DMS 273 (cell line): ENCODE measurements at regions not wholly inside any gene's neighbourhood (a gene's known extent, or its start where the extent isn't known, plus 50 kb on each side); places are given as distances from the start of the nearest gene placed in this dataset.
A peak's percentile ranks its signal among the peaks of the same experiment; 100 is the strongest.
"Not testable (repeated sequence)": the region's sequence is repeated elsewhere in the genome, so short reads cannot be mapped to it uniquely, and the experiment has no call there.

ENCODE experiments used
- DNase-seq: peaks from one replicate; lab custom pipeline; 2025; ENCODE audit not compliant: unreplicated experiment; lab: John Stamatoyannopoulos, UW

GRCh38 chr3:39558775-39559306 lies 91.4 kb downstream of the MOBP start:
- DNase-seq = no peak

DNA sequence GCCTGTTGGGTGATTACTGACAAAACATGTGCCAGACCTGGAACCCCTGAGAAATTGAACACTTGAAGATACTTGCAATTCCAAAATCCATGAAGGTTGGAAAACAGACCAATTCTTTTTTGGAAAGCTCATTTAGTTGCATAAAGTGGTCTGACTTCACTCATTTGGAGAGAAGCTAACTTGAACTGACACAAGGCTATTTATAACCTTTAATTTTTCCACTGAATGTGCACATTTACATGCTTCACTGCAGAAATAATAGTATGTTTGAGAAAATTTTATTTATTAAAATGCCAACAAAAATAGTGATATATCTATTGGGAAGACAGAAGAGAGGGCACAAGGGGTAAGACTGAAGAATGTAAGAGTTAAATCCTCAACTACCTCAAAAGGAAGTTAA lies 92.1 kb downstream of the MOBP start:
- DNase-seq = no peak

DNA sequence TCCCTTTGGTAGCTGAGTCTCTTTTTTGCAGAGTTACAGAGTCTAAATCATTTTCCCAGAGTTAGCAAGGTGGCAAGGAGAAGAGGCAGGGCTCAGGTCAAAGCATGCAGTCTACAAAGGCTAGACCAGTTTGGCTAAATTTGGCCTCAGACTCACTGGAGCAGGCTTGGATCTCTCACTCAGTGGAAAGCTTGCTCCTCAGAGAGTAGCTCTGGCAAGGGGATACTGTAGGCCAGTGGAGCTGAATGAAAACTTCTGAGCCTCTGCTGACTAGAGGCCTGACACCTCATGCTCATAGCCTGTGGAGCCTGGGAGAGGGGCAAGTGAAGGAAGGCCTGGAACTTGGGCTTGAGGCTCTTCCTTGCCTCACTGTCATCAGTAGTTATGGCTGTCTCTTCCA lies 101.0 kb downstream of the MOBP start:
- DNase-seq = no peak

DNA sequence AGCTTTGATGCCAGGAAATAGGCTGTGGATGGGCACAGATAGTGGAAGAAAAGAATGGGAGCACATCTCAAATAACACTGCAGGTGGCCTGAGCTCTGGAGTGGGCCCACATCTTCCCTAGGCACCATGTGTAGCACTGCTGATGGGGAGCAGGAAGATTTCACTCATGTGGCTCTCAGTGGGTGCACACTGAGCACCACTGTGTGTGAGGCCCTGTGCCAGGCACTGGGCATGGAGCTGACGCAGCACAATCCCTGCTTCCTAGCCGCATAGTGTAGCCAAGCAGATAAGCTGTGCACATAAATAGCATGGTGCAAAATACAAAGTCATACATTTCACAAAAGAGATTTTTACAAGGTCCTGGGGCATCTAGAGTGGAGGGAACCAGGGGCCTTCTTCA lies 101.6 kb downstream of the MOBP start:
- DNase-seq = no peak

DNA sequence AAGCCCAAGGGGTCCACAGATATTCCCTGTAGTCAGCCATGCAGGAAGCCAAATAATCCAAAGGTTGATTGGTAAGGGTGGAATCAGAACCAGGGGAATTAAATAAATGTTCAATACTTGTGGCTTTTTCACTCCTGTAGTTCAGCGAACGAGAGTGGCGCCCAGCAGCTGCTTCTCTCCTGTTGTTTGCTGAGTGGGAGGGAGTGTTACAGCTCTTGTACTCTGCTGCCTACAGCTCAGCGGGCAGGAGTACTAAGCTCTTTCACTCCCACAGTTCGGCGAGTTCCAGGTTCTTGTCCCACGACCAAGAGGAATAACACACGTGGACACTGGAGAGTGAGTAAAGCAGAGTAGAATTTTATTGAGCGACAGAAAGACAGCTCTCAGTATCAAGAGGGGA lies 105.9 kb downstream of the MOBP start:
- DNase-seq = no peak

- DNase-seq = no peak
Observed at GRCh38 chr3:39577541-39577940, 110.1 kb downstream of the MOBP start.

DNA sequence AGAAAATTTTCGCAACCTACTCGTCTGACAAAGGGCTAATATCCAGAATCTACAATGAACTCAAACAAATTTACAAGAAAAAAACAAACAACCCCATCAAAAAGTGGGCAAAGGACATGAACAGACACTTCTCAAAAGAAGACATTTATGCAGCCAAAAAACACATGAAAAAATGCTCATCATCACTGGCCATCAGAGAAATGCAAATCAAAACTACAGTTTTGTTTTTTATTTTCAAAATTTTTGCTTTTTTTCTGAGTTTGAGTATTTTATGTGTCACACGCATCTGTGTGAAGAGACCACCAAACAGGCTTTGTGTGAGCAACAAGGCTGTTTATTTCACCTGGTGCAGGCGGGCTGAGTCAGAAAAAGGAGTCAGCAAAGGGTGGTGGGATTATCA lies 118.7 kb downstream of the MOBP start:
- not testable (repeated sequence) for DNase-seq

- no peak for DNase-seq
Observed at GRCh38 chr3:39587113-39587512, 119.6 kb downstream of the MOBP start.

GRCh38 chr3:39590806-39591205 lies 123.3 kb downstream of the MOBP start:
- no peak for DNase-seq

DNA sequence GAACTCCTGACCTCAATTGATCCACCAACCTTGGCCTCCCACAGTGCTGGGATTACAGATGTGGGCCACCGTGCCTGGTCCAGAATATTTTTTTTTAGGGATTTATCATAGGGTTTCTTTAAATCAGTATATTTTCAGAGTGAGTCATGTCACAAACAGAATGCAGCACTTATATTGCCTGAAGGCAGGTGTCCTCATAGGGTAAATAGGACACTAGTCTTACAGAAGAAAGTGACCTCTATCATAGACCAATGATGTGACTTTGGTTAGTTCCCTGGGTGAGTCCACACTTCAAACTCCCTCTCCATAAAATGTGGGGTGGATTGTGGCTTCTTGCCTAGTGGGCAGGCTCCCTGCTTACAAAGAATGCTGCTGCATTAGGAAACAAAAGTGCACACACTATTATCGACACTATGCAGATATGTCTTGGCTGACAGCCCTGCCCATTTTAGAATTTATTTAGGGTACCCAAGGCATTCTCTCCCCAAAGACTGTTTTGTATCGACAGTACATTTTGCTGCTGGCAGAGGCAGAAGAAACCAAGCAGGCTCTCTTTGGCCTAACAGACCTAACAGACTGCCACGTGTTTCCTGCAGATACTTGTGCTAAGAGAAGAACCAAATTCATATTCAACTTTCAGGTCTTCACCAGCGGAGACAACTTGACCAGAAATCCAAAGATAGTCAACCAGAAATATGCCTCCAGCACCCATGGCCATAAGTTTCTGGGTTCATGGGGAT lies 125.0 kb downstream of the MOBP start:
- no peak for DNase-seq

GRCh38 chr3:39593341-39593740 lies 125.9 kb downstream of the MOBP start:
- DNase-seq = no peak

- DNase-seq = no peak
Observed at GRCh38 chr3:39601241-39601640, 133.8 kb downstream of the MOBP start.

DNA sequence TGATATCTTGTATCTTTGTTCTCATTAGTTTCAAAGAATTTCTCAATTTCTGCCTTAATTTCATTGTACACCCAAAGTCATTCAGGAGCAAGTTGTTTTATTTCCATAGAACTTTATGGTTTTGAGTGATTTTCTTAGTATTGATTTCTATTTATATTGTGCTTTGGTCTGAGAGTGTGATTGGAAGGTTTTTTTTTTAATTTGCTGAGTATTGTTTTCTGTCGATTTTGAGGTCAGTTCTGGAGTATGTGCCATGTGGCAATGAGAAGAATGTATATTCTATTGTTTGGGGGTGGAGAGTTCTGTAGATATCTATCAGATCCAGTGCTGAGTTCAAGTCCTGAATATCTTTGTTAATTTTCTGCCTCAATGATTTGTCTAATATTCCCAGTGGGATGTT lies 138.4 kb downstream of the MOBP start:
- no peak for DNase-seq

DNA sequence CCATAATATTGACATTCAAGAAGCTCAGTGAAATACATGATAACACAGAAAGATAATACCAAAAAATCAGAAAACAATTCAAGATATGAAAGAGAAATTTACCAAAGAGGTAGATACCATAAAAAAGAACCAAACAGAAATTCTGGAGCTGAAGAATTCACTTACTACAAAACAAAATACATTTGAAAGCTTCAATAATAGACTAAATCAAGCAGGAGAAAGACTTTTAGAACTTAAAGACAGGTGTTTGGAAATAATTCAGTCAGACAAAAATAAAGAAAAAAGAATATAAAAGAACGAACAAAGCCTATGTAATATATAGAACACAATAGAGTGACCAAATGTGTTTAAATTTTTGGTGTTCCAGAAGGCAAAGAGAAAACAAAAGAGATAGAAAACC lies 158.7 kb downstream of the MOBP start:
- no peak for DNase-seq

- no peak for DNase-seq
Observed at GRCh38 chr3:39631136-39631535, 163.7 kb downstream of the MOBP start.

DNA sequence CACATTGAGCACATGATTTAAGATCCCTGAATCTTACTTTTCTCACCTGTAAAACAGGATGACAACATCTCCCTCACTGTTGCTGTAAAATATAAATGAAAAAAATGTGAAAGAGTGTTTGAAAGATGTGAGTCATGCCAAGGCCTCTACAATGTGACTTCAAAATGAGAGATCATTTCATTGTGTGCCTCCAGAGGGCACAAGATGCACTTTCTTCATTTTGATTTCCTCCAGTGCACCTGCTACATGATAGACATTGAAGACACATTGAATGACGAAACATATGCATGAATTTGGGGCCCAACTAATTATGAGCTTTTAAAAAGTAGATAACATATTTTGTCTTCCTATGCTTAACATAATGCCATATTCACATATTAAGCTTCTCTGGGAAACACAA lies 170.3 kb downstream of the MOBP start:
- peak; percentile 2 for DNase-seq

GRCh38 chr3:39638301-39638700 lies 170.8 kb downstream of the MOBP start:
- DNase-seq = no peak

DNA sequence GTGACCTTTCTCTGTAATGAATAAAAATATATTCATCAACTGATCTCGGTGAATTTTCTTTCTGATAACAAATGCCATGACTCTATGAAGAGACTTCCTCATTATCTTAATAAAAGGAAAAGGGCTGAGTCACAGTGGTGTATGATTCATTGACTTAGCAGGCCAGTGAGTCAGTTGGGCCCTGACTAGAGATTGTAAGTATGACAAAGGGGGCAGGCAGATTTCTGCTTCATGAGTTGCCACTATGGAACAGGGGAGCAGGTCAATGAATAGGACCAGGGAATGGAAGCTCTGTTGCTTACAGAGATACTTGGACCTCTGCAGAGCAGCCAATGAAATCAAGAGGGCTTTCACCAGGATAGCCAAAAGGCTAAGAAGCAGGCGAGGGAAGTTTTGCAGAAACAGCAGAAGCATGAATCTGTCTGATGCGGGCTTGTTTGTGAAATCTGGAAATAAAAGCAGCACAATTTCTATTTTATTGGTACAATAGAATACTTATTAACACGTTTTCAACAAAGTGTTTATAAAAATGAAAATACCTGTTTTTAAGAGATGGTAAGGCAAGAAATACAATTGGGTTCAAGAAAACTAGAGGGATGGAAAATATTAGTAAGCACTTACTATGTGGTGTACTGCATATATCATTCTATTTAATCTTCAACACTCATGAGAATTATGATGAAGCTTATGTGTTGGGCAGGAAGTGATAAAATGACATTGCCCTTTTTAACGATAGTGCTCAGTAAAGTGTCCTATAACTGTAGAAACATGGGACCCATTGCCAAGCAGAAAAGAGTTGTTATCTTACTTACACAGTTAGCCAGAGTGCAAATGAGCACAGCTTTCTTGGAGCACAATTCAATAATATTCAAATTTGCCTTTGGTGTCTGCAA lies 169.8 kb upstream of the MYRIP start:
- peak; percentile 1 for DNase-seq

DNA sequence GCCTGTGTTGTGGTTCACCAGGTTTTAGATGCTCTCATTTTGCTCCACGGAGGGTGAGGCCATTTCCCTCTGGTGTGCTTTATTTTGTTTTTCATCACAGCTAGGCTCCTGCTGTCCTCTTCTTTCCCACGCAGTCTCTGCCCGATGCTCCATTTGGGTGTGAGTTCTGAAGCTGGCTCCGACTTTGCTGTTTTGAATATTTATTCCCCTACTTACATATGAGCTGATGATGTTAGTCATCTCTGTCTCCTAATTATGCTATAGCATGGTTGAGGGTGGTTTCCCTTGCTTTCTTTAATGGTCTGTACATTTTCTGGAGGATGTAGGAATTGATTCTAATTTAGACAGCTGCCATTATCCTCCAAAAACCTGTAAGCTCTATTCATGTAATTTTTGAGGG lies 168.1 kb upstream of the MYRIP start:
- DNase-seq = no peak

GRCh38 chr3:39644176-39644575 lies 165.2 kb upstream of the MYRIP start:
- DNase-seq = no peak

GRCh38 chr3:39651256-39651655 lies 158.2 kb upstream of the MYRIP start:
- not testable (repeated sequence) for DNase-seq
